IPS-20b (cell line): ENCODE measurements at regions not wholly inside any gene's neighbourhood (a gene's known extent, or its start where the extent isn't known, plus 50 kb on each side); places are given as distances from the start of the nearest gene placed in this dataset.
"Not testable (repeated sequence)": the region's sequence is repeated elsewhere in the genome, so short reads cannot be mapped to it uniquely, and the experiment has no call there.

ENCODE experiments used
- H3K27ac ChIP-seq: one replicate; pipeline ENCODE4 v1.5.1; 2013; ENCODE audit warnings: low read length
- H3K27me3 ChIP-seq: 2 replicates; pipeline ENCODE4 v1.6.1; 2013; ENCODE audit warnings: mild to moderate bottlenecking, low read length, inconsistent platforms; ENCODE audit not compliant: insufficient read depth
- H3K36me3 ChIP-seq: 2 replicates; pipeline ENCODE4 v1.6.1; 2013; ENCODE audit warnings: low read depth, mild to moderate bottlenecking, inconsistent platforms, low read length, moderate library complexity; ENCODE audit not compliant: insufficient read depth
- H3K4me1 ChIP-seq: 2 replicates; pipeline ENCODE4 v1.6.1; 2013; ENCODE audit warnings: mild to moderate bottlenecking, control low read depth, inconsistent platforms, low read length, moderate library complexity; ENCODE audit not compliant: insufficient read depth
- H3K4me3 ChIP-seq: 2 replicates; pipeline ENCODE4 v1.5.1; 2013; ENCODE audit warnings: mild to moderate bottlenecking, low read length, inconsistent platforms
- H3K9ac ChIP-seq: 2 replicates; pipeline ENCODE4 v1.6.1; 2013; ENCODE audit warnings: low read depth, mild to moderate bottlenecking, inconsistent platforms, low read length, moderate library complexity
- H3K9me3 ChIP-seq: 2 replicates; pipeline ENCODE4 v1.6.1; 2013; ENCODE audit warnings: mild to moderate bottlenecking, low read depth, low read length, inconsistent platforms; ENCODE audit not compliant: insufficient read depth

GRCh38 chr13:51170128-51170497, 52.1 kb upstream of the FAM124A start:
- not testable (repeated sequence) for H3K9me3 ChIP-seq, H3K27ac ChIP-seq, H3K27me3 ChIP-seq
- peaks cover 20% of the 10 kb centered on the region for H3K36me3 ChIP-seq
- H3K4me1 ChIP-seq, result peaks cover 25% of the 10 kb centered on the region
- H3K9ac ChIP-seq, result peak overlapping the region; percentile 84
- peak overlapping the region; percentile 72 for H3K4me3 ChIP-seq

GRCh38 chr13:51169303-51170127, 52.7 kb upstream of the FAM124A start:
- H3K27ac ChIP-seq, result peak overlapping the region; percentile 90
- H3K4me3 ChIP-seq, result peak overlapping the region; percentile 72
- H3K9me3 ChIP-seq, H3K27me3 ChIP-seq: not testable (repeated sequence)
- H3K36me3 ChIP-seq, result peaks cover 15% of the 10 kb centered on the region; the same call in 1 of the 2 replicates
- peak overlapping the region; percentile 84 for H3K9ac ChIP-seq
- H3K4me1 ChIP-seq, result peaks cover 21% of the 10 kb centered on the region

- no peaks in the 10 kb centered on the region for H3K9me3 ChIP-seq
- H3K36me3 ChIP-seq, result peaks cover 9% of the 10 kb centered on the region; the same call in 1 of the 2 replicates
- H3K9ac ChIP-seq, result peak overlapping the region; percentile 84
- peaks cover 25% of the 10 kb centered on the region for H3K4me1 ChIP-seq
- peak overlapping the region; percentile 90 for H3K27ac ChIP-seq
- no peaks in the 10 kb centered on the region for H3K27me3 ChIP-seq
- peak overlapping the region; percentile 72 for H3K4me3 ChIP-seq
Observed at GRCh38 chr13:51168623-51169022, 53.6 kb upstream of the FAM124A start.

DNA sequence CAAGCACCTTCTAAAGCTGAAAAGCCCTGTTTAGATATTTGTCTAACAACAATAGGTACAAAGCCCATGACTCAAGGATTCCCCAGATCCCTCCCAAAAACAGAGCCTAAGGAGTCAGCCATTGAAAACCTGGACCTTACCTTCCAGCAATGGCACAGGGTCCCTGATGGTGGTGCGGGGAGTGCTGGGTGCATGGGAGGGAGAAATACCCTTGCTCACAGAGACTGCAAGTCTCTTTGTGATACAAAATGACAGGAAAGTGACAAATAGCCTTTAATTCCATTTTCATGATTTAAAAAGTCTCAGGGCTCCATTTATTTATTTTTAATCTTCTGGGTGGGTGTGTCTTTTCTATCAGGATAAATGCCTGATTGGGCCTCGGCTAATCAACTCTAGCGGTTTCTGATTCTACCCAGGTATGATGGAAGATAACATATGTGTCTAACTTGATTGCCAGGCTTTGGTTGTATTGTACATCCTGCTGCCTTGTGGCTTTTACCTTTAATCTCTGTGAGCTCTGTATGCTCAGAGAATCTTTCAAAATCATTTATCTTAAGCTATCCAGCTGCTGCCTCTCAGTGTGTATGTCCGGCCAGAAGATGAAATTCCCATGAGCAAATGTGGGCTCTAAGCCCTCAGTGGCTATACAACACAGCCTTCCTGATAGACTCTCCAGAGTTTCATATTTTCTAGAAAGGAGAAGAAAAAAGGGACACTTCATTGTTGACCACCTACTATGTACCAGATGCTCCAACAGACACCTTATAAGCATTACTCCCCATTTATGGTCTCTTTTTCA, 54.6 kb upstream of the FAM124A start:
- H3K9ac ChIP-seq, result peak overlapping the region; percentile 84; the same call in 1 of the 2 replicates
- H3K4me3 ChIP-seq, result no peak overlapping the region
- H3K27ac ChIP-seq, result peak overlapping the region; percentile 90
- H3K4me1 ChIP-seq, result peaks cover 28% of the 10 kb centered on the region
- H3K9me3 ChIP-seq, result no peaks in the 10 kb centered on the region
- H3K27me3 ChIP-seq, result no peaks in the 10 kb centered on the region
- peaks cover 4% of the 10 kb centered on the region; the same call in 1 of the 2 replicates for H3K36me3 ChIP-seq

- Histone ChIP-seq H3K4me1 (peaks cover 28% of the 10 kb centered on the region), H3K4me3 (no peak overlapping the region), H3K27me3 (no peaks in the 10 kb centered on the region), H3K9me3 (no peaks in the 10 kb centered on the region), H3K36me3 (no peaks in the 10 kb centered on the region), H3K9ac (no peak overlapping the region), H3K27ac (no peak overlapping the region)
Observed at GRCh38 chr13:51162701-51163100, 51.6 kb upstream of the C13orf42 start.
